Testis (tissue), 2 donors: ENCODE measurements at regions not wholly inside any gene's neighbourhood (a gene's known extent, or its start where the extent isn't known, plus 50 kb on each side); places are given as distances from the start of the nearest gene placed in this dataset.

Experiments
- CTCF ChIP-seq, 3 experiments: fragments of 450-650 bp in 2 of 3; fragments of 200-600 bp in 1 of 3; sonication (generic) in 1 of 3; IDR thresholded peaks; one replicate each; pipeline ENCODE4 v1.5.1; 2016 to 2019; ENCODE audit warnings: antibody characterized with exemption in 3 of 3, mild to moderate bottlenecking in 2 of 3, moderate library complexity in 1 of 3
- POLR2A ChIP-seq: fragments of 450-650 bp; IDR thresholded peaks from one replicate; pipeline ENCODE4 v1.6.1; 2017; ENCODE audit warnings: antibody characterized with exemption, mild to moderate bottlenecking, moderate library complexity

DNA sequence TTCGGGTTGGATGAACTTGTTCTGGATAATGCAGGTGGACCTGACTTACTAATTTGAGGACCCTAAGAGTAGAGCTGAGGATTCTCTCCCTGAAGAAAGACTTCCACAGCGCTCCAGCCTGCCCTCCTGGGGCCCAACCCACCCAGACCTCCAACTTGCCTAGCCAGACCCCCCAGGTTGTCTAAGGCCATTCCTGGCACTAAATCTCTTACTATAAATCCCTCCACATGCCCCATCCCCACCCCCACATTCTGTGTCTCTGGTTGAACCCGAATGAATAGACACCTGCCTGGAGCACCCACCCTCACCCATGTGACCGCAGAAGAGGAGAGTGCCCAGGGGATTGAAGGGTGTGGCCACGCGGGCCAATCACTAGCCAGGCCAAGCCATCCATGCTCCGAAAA is 1480.0 kb downstream of the TBC1D22A start:
- TF ChIP-seq CTCF (IDR thresholded peaks at IDR 0.05) (no peak), POLR2A (no peak)
